Left kidney (tissue), 1 donor: ENCODE measurements at regions not wholly inside any gene's neighbourhood (a gene's known extent, or its start where the extent isn't known, plus 50 kb on each side); places are given as distances from the start of the nearest gene placed in this dataset.

Experiments
- DNase-seq: peaks from one replicate; pipeline ENCODE4 v3.0.0-alpha.2; 2013

- DNase-seq = no peak
Measured at GRCh38 chr1:30329802-30330557, 393.4 kb downstream of the MATN1 start.

GRCh38 chr1:30329263-30329753, 394.1 kb downstream of the MATN1 start:
- no peak for DNase-seq

- DNase-seq = no peak
Measured at GRCh38 chr1:30328401-30329262, 394.8 kb downstream of the MATN1 start.

- DNase-seq = no peak
Measured at GRCh38 chr1:30328100-30328370, 395.4 kb downstream of the MATN1 start.

- DNase-seq = no peak
Measured at GRCh38 chr1:30327370-30328099, 395.9 kb downstream of the MATN1 start.

- DNase-seq = no peak
Measured at GRCh38 chr1:30325999-30326398, 397.4 kb downstream of the MATN1 start.

GRCh38 chr1:30325085-30325935, 398.1 kb downstream of the MATN1 start:
- DNase-seq = no peak

GRCh38 chr1:30324251-30325084, 398.9 kb downstream of the MATN1 start:
- no peak for DNase-seq

- DNase-seq = no peak
Measured at GRCh38 chr1:30323841-30324240, 399.5 kb downstream of the MATN1 start.

- no peak for DNase-seq
Measured at GRCh38 chr1:30323352-30323751, 400.0 kb downstream of the MATN1 start.

GRCh38 chr1:30322859-30323257, 400.5 kb downstream of the MATN1 start:
- DNase-seq = no peak

- no peak for DNase-seq
Measured at GRCh38 chr1:30321996-30322858, 401.2 kb downstream of the MATN1 start.

GRCh38 chr1:30321246-30321910, 402.0 kb downstream of the MATN1 start:
- no peak for DNase-seq

- no peak for DNase-seq
Measured at GRCh38 chr1:30320581-30320890, 402.8 kb downstream of the MATN1 start.

- DNase-seq = no peak
Measured at GRCh38 chr1:30319765-30320580, 403.4 kb downstream of the MATN1 start.

GRCh38 chr1:30318864-30319718, 404.3 kb downstream of the MATN1 start:
- no peak for DNase-seq

- no peak for DNase-seq
Measured at GRCh38 chr1:30318413-30318812, 405.0 kb downstream of the MATN1 start.

GRCh38 chr1:30317921-30318320, 405.5 kb downstream of the MATN1 start:
- DNase-seq = no peak
